Naive thymus-derived CD4-positive, alpha-beta T cell (primary cell): ENCODE measurements at regions not wholly inside any gene's neighbourhood (a gene's known extent, or its start where the extent isn't known, plus 50 kb on each side); places are given as distances from the start of the nearest gene placed in this dataset.

Experiments
- ATAC-seq: fragments of 150-1000 bp; cut with Tn5 transposase; 2 replicates; pipeline ENCODE4 v1.10.0; 2021; ENCODE audit warnings: mild to moderate bottlenecking, moderate library complexity
- CTCF ChIA-PET: fragments of 350-600 bp; sonication (Branson Sonifier 250); formaldehyde crosslinking; loops from one replicate; lab custom pipeline; 2021; ENCODE audit warnings: antibody characterized with exemption; lab: Charles Lee
- POLR2A ChIA-PET: fragments of 350-600 bp; sonication (Branson Sonifier 250); formaldehyde crosslinking; loops from one replicate; lab custom pipeline; 2021; ENCODE audit warnings: antibody characterized with exemption, inconsistent platforms; lab: Charles Lee
- DNase-seq, 9 donors: peaks; one replicate each; pipeline versions ENCODE4 v3.0.0 to v3.0.0-alpha.2; 2020 to 2022; ENCODE audit warnings: mixed read lengths in 1 of 9
- H3K27ac ChIP-seq: one replicate; pipeline ENCODE4 v1.7.0; 2013; ENCODE audit warnings: mild to moderate bottlenecking, low read depth, low read length, moderate library complexity
- H3K27me3 ChIP-seq, 2 donors: one replicate each; pipeline ENCODE4 v1.7.0; 2013; ENCODE audit warnings: low read length in 2 of 2, mild to moderate bottlenecking in 2 of 2, moderate library complexity in 2 of 2; ENCODE audit not compliant: control insufficient read depth in 2 of 2, insufficient read depth in 2 of 2
- H3K36me3 ChIP-seq, 3 experiments: 1 replicate in 2 of 3; 2 replicates in 1 of 3; pipeline ENCODE4 v1.7.0; 2013; ENCODE audit warnings: low read length in 3 of 3, mild to moderate bottlenecking in 3 of 3, moderate library complexity in 1 of 3; ENCODE audit not compliant: insufficient read depth in 3 of 3, control insufficient read depth in 2 of 3
- H3K4me1 ChIP-seq, 2 donors: one replicate each; pipeline ENCODE4 v1.7.0; 2013; ENCODE audit warnings: low read length in 2 of 2, mild to moderate bottlenecking in 2 of 2, moderate library complexity in 1 of 2; ENCODE audit not compliant: control insufficient read depth in 2 of 2, insufficient read depth in 2 of 2
- H3K4me3 ChIP-seq: 2 replicates; pipeline ENCODE4 v1.7.0; 2013; ENCODE audit warnings: mild to moderate bottlenecking, low read length
- H3K9me3 ChIP-seq, 3 experiments: 1 replicate in 2 of 3; 2 replicates in 1 of 3; pipeline ENCODE4 v1.7.0; 2013; ENCODE audit warnings: low read length in 3 of 3; ENCODE audit not compliant: control insufficient read depth in 2 of 3
- H3K27ac Mint-ChIP-seq, 9 donors: one replicate each; pipeline ENCODE4 v1.8.0; 2020 to 2022; ENCODE audit warnings: mixed read lengths in 9 of 9, mild to moderate bottlenecking in 8 of 9, moderate library complexity in 5 of 9, inconsistent platforms in 2 of 9
- H3K27me3 Mint-ChIP-seq, 5 donors: one replicate each; pipeline ENCODE4 v1.8.0; 2021 to 2022; ENCODE audit warnings: mixed read lengths in 5 of 5, mild to moderate bottlenecking in 1 of 5
- H3K36me3 Mint-ChIP-seq, 5 donors: one replicate each; pipeline ENCODE4 v1.8.0; 2020 to 2022; ENCODE audit warnings: mixed read lengths in 5 of 5, mild to moderate bottlenecking in 3 of 5, inconsistent platforms in 1 of 5
- H3K4me1 Mint-ChIP-seq, 7 donors: one replicate each; pipeline ENCODE4 v1.8.0; 2020 to 2022; ENCODE audit warnings: mixed read lengths in 7 of 7, mild to moderate bottlenecking in 3 of 7, inconsistent platforms in 1 of 7
- H3K4me3 Mint-ChIP-seq, 10 donors: one replicate each; pipeline ENCODE4 v1.8.0; 2020 to 2022; ENCODE audit warnings: mild to moderate bottlenecking in 10 of 10, mixed read lengths in 10 of 10, moderate library complexity in 6 of 10, inconsistent platforms in 2 of 10
- H3K9me3 Mint-ChIP-seq, 11 donors: one replicate each; pipeline ENCODE4 v1.8.0; 2020 to 2022; ENCODE audit warnings: mixed read lengths in 11 of 11, mild to moderate bottlenecking in 4 of 11, inconsistent platforms in 1 of 11, moderate library complexity in 1 of 11
- intact Hi-C, 2 donors: fragments of 100-400 bp; cut with micrococcal nuclease; formaldehyde crosslinking; loops; one replicate each; pipeline ENCODE4 v1.15.1; 2023

- Mint-ChIP-seq H3K4me3 (no peak overlapping the region), H3K27ac (no peak overlapping the region), H3K27me3 (peaks cover 0 to 9% (median 0%) of the 10 kb centered on the region in 5 donors), H3K4me1 (peaks cover 0 to 21% (median 0%) of the 10 kb centered on the region in 7 donors), H3K9me3 (peaks cover 0 to 3% (median under 1%) of the 10 kb centered on the region in 11 donors), H3K36me3 (no peaks in the 10 kb centered on the region)
- H3K4me3 ChIP-seq: no peak overlapping the region
- no peaks in the 10 kb centered on the region for H3K9me3 ChIP-seq
- no peaks in the 10 kb centered on the region for H3K36me3 ChIP-seq
- intact Hi-C loops: no loop called here
- no peaks in the 10 kb centered on the region for H3K27me3 ChIP-seq
- no peak overlapping the region for H3K27ac ChIP-seq
- DNase-seq (no peak), ATAC-seq (no peak)
- CTCF ChIA-PET: interaction anchor here (1.4 kb wide), 1 partner anchor 32 kb away, joined by 3 read pairs; no protein-coding TSS in a partner anchor
- POLR2A ChIA-PET: no interaction called here
- H3K4me1 ChIP-seq: peaks cover 0 to 14% of the 10 kb centered on the region in 2 donors
These were observed 85.3 kb downstream of the ZNF365 start for GRCh38 chr10:62459500-62459899.

- Mint-ChIP-seq H3K4me1 (peaks cover 0 to 21% (median 0%) of the 10 kb centered on the region in 7 donors), H3K27ac (no peak overlapping the region), H3K9me3 (peaks cover 0 to 4% (median 0%) of the 10 kb centered on the region in 11 donors), H3K36me3 (no peaks in the 10 kb centered on the region), H3K4me3 (no peak overlapping the region), H3K27me3 (peaks cover 0 to 4% (median 0%) of the 10 kb centered on the region in 5 donors)
- H3K27me3 ChIP-seq: no peaks in the 10 kb centered on the region
- no peak overlapping the region for H3K27ac ChIP-seq
- ChIA-PET CTCF (no interaction called here), POLR2A (no interaction called here)
- intact Hi-C loops: no loop called here
- peaks cover 0 to 7% (median 0%) of the 10 kb centered on the region in 3 experiments for H3K9me3 ChIP-seq
- DNase-seq: no peak
- H3K4me3 ChIP-seq: no peak overlapping the region
- no peak for ATAC-seq
- no peaks in the 10 kb centered on the region for H3K36me3 ChIP-seq
- H3K4me1 ChIP-seq: peaks cover 0 to 14% of the 10 kb centered on the region in 2 donors
These were observed 86.2 kb downstream of the ZNF365 start for GRCh38 chr10:62460393-62460792.

GRCh38 chr10:62461120-62461519 lies 87.0 kb downstream of the ZNF365 start:
- intact Hi-C loops: no loop called here
- Mint-ChIP-seq H3K9me3 (peaks cover 0 to 9% (median 0%) of the 10 kb centered on the region in 11 donors), H3K27me3 (peaks cover 0 to 4% (median 0%) of the 10 kb centered on the region in 5 donors), H3K36me3 (no peaks in the 10 kb centered on the region), H3K4me3 (no peak overlapping the region), H3K27ac (no peak overlapping the region), H3K4me1 (peaks cover 0 to 20% (median 0%) of the 10 kb centered on the region in 7 donors)
- POLR2A ChIA-PET: no interaction called here
- ATAC-seq (no peak), DNase-seq (no peak)
- CTCF ChIA-PET: interaction anchor here (0.8 kb wide), 1 partner anchor 22 kb away, joined by 3 read pairs; no protein-coding TSS in a partner anchor
- no peak overlapping the region for H3K4me3 ChIP-seq
- no peaks in the 10 kb centered on the region for H3K27me3 ChIP-seq
- peaks cover 0 to 14% of the 10 kb centered on the region in 2 donors for H3K4me1 ChIP-seq
- peaks cover 0 to 12% (median 0%) of the 10 kb centered on the region in 3 experiments for H3K9me3 ChIP-seq
- H3K27ac ChIP-seq: no peak overlapping the region
- H3K36me3 ChIP-seq: no peaks in the 10 kb centered on the region

- Mint-ChIP-seq H3K4me1 (peaks cover 0 to 8% (median 0%) of the 10 kb centered on the region in 7 donors), H3K9me3 (peaks cover 0 to 9% (median 0%) of the 10 kb centered on the region in 11 donors), H3K27me3 (peaks cover 0 to 4% (median 0%) of the 10 kb centered on the region in 5 donors), H3K36me3 (no peaks in the 10 kb centered on the region), H3K27ac (no peak overlapping the region), H3K4me3 (no peak overlapping the region)
- Histone ChIP-seq H3K9me3 (peaks cover 0 to 12% (median 0%) of the 10 kb centered on the region in 3 experiments), H3K4me3 (no peak overlapping the region), H3K36me3 (no peaks in the 10 kb centered on the region), H3K27me3 (no peaks in the 10 kb centered on the region), H3K4me1 (peaks cover 0 to 6% of the 10 kb centered on the region in 2 donors), H3K27ac (no peak overlapping the region)
- CTCF ChIA-PET: no interaction called here
- ATAC-seq (no peak), DNase-seq (no peak)
- POLR2A ChIA-PET: no interaction called here
- intact Hi-C loops: no loop called here
These were observed 88.3 kb downstream of the ZNF365 start for GRCh38 chr10:62462461-62462860.

GRCh38 chr10:62463364-62463763 lies 89.2 kb downstream of the ZNF365 start:
- H3K4me1 ChIP-seq: no peaks in the 10 kb centered on the region
- H3K4me3 Mint-ChIP-seq: no peak overlapping the region
- H3K27me3 ChIP-seq: no peaks in the 10 kb centered on the region
- POLR2A ChIA-PET: interaction anchor here (0.5 kb wide), 1 partner anchor 912 kb away, joined by 3 read pairs; no protein-coding TSS in a partner anchor
- no peak overlapping the region for H3K4me3 ChIP-seq
- H3K9me3 ChIP-seq: peaks cover 0 to 12% (median 0%) of the 10 kb centered on the region in 3 experiments
- peaks cover 0 to 7% (median 0%) of the 10 kb centered on the region in 5 donors for H3K27me3 Mint-ChIP-seq
- H3K27ac ChIP-seq: no peak overlapping the region
- CTCF ChIA-PET: no interaction called here
- H3K4me1 Mint-ChIP-seq: no peaks in the 10 kb centered on the region
- no peak for ATAC-seq
- intact Hi-C loops: no loop called here
- no peaks in the 10 kb centered on the region for H3K36me3 Mint-ChIP-seq
- no peak for DNase-seq
- peaks cover 0 to 9% (median 0%) of the 10 kb centered on the region in 11 donors for H3K9me3 Mint-ChIP-seq
- H3K27ac Mint-ChIP-seq: no peak overlapping the region
- H3K36me3 ChIP-seq: no peaks in the 10 kb centered on the region

- H3K36me3 ChIP-seq: no peaks in the 10 kb centered on the region
- peaks cover 0 to 7% (median 0%) of the 10 kb centered on the region in 5 donors for H3K27me3 Mint-ChIP-seq
- ATAC-seq: no peak
- POLR2A ChIA-PET: no interaction called here
- peaks cover 0 to 12% (median 0%) of the 10 kb centered on the region in 3 experiments for H3K9me3 ChIP-seq
- no peaks in the 10 kb centered on the region for H3K4me1 ChIP-seq
- H3K27me3 ChIP-seq: no peaks in the 10 kb centered on the region
- no peaks in the 10 kb centered on the region for H3K36me3 Mint-ChIP-seq
- no peaks in the 10 kb centered on the region for H3K4me1 Mint-ChIP-seq
- peaks cover 0 to 9% (median 0%) of the 10 kb centered on the region in 11 donors for H3K9me3 Mint-ChIP-seq
- intact Hi-C loops: no loop called here
- no peak overlapping the region for H3K27ac ChIP-seq
- no peak overlapping the region for H3K4me3 ChIP-seq
- CTCF ChIA-PET: no interaction called here
- no peak overlapping the region for H3K4me3 Mint-ChIP-seq
- H3K27ac Mint-ChIP-seq: peak overlapping the region in 1 of 9 donors; percentile 3
- DNase-seq: no peak
These were observed 90.1 kb downstream of the ZNF365 start for GRCh38 chr10:62464308-62464707.

GRCh38 chr10:62466590-62466989 lies 92.4 kb downstream of the ZNF365 start:
- no peaks in the 10 kb centered on the region for H3K36me3 Mint-ChIP-seq
- peaks cover 0 to 3% (median 0%) of the 10 kb centered on the region in 5 donors for H3K27me3 Mint-ChIP-seq
- Histone ChIP-seq H3K9me3 (peaks cover 0 to 12% (median 0%) of the 10 kb centered on the region in 3 experiments), H3K4me3 (no peak overlapping the region), H3K4me1 (no peaks in the 10 kb centered on the region), H3K36me3 (no peaks in the 10 kb centered on the region), H3K27ac (no peak overlapping the region), H3K27me3 (no peaks in the 10 kb centered on the region)
- ChIA-PET POLR2A (interaction anchor here (0.6 kb wide), 1 partner anchor 194 kb away, joined by 4 read pairs; no protein-coding TSS in a partner anchor), CTCF (interaction anchor here (0.6 kb wide), 1 partner anchor 96 kb away, joined by 7 read pairs; no protein-coding TSS in a partner anchor)
- H3K4me3 Mint-ChIP-seq: no peak overlapping the region
- no peaks in the 10 kb centered on the region for H3K4me1 Mint-ChIP-seq
- ATAC-seq: no peak
- intact Hi-C loops: no loop called here
- DNase-seq: no peak
- H3K9me3 Mint-ChIP-seq: peaks cover 0 to 9% (median 0%) of the 10 kb centered on the region in 11 donors
- H3K27ac Mint-ChIP-seq: no peak overlapping the region
